CD1c-positive myeloid dendritic cell (primary cell): ENCODE measurements at regions not wholly inside any gene's neighbourhood (a gene's known extent, or its start where the extent isn't known, plus 50 kb on each side); places are given as distances from the start of the nearest gene placed in this dataset.
"Not testable (repeated sequence)": the region's sequence is repeated elsewhere in the genome, so short reads cannot be mapped to it uniquely, and the experiment has no call there.

Experiments
- DNase-seq: peaks from one replicate; pipeline ENCODE4 v3.0.0-alpha.2; 2016; ENCODE audit errors: extremely low spot score

DNA sequence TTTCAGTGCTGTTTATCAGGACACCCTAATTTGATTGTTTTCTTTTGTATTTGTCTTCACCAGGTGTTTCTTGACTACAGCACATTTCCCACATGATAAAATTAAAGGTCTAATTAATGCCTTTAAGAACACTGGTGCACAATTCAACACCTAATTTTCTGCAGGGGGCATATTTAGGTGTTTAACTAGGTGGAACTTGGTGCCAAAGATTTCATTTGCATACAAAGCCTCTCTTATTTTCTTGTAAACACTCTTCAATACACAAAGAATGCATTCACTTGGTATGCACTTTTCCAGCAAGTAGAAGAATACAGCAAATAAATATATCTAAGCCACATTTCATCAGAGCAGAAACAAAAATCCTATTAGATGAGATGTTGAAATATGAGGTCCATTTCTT lies 646.2 kb upstream of the FOXG1 start:
- no peak for DNase-seq

DNA sequence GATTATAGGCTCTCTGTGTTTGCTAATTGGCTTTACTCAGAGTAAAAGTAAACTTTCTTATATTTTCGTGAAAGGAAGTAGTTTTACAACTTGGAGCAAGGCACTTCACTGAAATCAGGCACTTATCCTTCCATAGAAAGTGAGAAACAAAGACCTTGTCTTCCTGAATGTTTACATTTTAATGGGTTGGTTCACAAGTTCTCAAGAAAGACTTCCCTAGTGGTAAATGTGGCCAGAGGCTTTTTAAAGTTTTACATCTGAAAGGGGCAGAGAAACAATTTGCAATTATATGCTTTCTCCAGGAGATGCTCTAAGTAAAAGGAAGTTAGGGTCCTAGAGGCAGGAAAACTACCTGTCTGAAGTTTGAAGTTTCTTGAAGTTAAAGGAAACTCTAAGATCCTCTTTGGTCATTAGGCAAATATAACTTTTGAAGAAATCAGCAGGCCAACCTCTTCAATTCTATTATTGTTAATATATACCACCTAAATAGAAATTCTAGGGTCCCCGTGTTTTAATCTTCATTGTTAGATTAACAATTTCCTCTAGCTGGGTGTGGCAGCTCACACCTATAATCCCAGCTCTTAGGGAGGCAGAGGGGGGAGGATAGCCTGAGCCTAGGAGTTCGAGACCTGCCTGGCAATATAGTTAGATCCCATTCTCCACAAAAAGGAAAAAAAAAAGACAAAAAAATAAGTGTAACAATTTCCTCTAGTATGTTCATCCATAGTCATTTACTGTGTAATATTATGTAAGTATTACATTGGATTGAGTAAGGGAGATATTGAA lies 644.9 kb upstream of the FOXG1 start:
- DNase-seq = no peak

DNA sequence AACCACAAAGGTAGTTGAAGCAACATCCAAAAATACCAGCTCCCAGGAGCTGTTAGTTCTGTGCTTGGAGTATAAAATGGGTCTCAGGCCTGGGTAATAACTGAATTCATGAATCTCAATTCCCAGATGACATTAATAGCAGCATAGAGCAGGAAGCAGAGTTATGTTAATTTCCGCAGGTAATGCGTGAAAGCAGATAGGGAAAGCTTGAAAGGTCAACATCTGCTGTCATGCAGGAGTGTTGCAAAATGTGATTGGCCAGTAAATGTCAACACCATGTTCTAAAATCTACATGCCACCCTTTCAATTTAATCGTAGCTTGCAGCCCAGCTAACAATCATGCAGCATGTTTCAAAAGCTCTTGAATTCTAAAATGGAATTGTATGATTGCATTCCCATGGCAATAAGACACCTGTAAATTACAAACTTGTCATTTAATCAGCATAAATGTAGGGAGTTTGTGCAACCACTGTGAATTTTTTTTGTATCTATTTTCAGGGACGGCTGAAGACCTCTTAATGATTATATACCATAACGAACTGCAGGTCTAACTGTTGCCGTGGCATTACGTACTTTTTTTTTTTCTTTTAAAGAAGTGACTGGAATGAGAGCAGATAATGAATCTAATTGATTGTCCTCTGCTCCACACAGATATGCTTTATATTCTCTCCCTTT lies 635.8 kb upstream of the FOXG1 start:
- no peak for DNase-seq

DNA sequence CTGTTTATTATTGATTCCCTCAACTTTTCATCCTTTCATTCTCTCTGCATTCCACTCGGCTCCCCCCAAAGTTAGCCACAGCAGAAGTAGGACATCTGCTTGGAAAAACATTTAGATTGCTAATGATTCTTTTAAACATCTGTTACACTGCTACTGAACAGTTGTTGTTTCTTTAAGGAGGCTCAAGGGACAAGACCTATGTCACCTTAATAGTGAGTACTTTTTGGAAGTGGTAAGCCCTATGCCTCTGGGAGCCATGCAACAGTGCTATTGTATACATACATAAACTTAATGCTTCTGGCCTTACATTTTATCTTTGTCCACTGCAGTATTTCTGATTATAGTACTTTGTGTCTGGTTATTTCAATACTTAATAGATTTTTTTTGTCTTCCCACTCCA lies 628.2 kb upstream of the FOXG1 start:
- no peak for DNase-seq

DNA sequence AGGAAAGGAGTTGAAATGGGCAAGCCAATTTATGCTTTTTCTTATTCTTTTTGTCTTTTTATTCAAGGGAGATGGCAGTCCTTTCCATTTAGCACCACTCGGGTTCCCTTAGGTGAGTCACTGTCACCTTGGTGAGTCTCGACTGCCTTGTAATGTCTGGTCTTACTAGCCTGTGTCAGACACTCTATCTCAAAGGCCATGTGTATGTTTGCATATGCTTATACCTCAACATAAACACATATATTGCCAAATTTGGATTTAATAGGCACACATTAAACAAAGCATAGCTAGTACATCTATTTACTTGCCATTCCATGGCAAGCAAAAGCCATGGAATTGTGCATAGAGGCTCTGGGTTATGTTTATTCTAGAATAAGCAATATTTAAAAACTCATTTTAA lies 624.9 kb upstream of the FOXG1 start:
- DNase-seq = no peak

DNA sequence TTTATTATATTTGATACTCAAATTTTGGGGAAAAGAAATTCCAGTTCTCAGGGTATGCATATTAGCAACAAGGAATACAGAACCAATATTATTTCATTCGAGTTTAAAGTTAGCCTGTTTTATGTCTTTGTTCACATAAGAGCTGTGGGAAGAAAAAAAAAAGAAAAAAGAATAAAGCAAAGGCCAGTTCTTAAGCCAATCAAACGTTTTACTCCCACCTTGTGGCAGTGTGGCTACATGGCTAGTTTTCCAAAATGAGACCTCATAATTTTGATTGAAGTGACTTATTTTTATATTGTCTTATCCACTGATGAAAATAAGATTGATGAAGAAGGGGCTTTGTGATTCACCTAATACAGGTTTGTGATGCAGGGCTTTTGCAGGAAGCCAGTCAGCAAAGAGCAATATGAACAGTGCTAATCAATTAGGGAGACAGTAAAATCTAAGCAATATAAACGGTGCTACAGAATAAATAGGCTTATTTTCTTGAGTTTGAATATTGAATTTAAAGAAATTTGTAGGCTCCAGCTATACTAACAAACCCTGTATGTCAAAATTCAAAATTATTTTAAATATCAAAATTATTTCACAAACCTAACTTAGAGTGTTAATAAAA lies 624.1 kb upstream of the FOXG1 start:
- no peak for DNase-seq

DNA sequence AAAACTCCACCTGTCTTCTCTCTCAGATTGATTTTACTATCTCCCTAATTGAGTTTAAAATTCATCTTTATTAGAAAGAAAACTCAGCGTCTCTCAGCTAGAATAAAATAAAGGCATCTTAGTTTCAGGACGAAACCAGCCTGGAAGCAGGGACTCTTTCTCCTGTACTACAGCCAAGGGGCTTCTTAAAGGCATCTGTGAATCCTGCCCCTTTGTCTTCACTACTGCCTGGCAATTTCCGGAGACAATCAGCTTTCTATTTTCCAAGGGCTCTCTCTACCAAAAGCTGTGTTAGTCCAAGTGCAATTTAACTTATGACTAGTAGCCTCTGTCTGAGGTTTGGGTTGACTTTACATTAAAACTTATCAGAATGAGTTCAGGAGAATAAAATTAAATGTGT lies 623.3 kb upstream of the FOXG1 start:
- DNase-seq = no peak

DNA sequence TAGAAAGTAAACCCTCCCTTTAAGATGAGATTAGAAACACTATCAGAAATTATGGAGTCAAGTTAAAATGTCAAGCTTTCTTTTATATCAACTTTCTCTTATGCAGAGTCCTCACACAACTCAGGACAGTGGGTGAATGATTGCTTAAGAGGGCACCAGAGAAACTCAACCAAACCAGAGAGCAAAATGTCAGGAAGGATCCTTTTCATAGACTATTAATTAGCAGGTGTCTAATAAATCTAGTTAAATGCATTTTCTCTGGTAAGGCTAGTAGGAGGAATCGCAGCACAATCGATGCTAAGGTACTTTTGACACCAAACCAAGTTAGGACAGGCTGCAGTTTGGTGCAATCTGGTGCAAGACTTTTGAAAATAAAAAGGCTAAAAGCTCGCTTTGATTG lies 614.7 kb upstream of the FOXG1 start:
- no peak for DNase-seq

DNA sequence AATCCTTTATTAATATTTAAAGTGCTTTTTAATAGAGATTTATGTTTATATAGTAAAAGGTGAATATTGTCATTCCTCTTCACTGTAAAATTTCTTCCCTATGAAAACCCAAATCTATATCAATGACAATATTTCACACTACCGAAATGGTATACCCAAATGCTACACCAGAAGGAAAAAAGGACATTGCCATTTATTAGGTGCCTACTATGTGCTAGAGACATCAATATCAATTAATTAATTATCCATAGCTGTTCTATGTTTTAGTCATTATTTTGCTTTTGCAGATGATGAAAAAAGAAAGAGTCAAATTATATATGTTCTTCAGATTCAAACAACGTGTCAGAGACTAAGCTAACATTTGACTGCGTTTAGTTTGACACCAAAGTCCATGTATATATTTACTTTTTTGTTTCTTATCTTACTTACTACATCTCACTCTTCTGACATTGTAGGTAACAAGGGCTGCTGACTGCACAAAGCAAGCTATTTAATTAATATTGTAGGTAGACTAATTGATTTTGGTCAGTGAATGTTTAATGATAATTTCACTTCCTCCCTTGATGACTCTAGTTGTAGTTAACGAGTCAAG lies 614.0 kb upstream of the FOXG1 start:
- DNase-seq = no peak

DNA sequence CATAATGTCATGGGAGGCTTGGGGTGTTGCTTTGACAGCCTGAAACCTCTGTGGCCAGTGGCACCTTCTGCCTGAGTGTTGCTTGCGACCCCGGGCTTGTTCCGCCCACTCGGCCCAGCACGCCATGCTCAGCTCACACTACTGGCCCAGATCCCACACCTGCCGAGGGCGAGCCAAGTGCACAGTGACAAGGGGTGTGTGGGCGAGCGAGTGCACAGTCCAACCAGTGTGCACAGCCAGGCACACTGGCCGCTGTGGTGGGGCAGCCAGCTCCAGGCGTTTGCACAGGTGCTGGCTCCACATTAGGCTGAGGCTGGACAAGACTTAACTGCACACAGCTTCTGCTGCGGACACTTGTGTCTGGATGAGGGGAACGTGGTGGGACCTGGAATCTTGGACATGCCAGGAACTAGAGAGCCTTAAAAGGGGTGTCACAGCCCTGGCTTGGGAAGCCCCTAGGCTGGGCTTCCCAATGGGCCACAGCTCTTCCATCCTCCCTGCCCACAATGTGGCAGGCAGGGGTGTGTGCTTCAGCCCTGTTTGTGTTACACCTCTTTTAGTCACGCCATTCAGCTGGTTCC lies 609.2 kb upstream of the FOXG1 start:
- no peak for DNase-seq

DNA sequence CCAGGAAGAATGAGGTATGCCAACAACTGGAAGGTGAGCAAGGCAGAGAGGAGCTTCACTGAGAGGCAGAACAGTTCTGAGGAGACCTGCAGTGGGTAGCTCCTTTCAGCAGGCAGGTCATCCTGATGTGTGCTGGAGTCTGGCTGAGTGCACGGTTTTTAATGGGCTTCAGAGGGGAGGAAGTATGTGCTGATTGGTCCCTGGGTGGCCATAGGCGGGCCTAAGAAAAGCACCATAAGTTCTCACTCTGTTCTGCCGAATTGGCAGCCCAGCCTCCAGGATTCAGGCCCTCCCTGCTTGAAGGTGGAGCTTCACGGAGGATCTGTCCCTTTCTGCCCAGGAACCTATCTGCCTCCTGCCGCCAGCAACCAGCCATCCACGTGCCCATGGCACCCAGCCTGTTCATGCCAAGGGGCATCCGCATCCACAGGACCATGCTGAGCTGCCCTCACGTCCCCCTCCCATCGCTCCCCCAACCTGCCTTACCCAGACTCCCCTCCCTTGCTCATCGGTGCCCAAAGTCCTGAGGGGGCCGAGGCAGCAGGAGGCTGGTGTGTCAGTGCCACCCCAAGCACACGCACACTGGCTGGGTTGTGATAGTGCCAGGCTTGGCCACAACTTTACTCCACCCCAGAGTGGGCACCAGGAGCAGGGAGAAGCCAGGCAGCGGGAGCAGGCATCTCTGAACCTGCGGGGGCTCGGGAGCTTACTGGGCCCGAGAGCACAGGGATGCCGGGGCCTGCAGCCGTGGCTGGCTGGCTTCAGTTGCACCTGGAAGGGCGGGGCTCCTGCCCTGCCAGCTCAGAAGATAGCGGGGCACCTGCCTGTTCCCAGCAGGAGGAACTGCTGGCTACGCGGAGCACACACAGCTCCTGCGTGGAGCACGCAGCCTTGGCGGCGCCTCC lies 608.4 kb upstream of the FOXG1 start:
- DNase-seq = no peak

DNA sequence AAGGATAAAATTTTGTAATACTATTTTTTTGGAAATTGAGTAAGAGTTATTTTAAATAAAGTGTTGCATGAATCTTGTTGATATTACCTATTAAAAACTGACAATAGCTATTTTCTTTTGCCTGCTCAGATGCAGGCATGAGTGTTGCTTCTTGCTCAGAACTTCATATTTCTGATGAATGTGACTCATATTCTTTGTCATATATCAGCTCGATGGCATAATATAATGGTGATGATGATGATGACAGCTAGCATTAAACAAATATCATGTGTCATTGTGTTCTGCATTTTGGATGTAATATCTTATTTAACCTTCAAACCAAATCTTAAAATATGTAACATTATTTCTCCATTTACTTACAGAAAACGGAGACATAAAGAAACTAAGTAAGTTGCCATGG lies 605.5 kb upstream of the FOXG1 start:
- DNase-seq = no peak

DNA sequence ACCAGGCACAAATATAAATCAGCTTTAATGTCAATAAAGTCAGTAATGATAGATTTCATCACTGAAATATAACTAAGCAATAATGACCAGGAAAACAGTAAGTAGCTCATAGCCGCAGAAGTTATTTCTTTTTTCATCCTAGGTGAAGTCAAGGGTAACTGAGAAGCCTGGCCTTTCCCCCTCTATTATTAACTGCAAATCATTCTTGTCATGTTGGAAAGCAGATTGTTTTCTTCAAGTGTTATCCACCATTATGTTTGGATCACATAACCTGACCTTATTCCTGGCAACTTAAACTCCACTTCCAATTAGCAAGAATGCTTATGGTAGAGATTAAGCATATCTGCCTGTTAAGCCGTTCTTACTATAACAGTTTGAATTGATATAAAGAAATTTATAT lies 603.4 kb upstream of the FOXG1 start:
- DNase-seq = no peak

DNA sequence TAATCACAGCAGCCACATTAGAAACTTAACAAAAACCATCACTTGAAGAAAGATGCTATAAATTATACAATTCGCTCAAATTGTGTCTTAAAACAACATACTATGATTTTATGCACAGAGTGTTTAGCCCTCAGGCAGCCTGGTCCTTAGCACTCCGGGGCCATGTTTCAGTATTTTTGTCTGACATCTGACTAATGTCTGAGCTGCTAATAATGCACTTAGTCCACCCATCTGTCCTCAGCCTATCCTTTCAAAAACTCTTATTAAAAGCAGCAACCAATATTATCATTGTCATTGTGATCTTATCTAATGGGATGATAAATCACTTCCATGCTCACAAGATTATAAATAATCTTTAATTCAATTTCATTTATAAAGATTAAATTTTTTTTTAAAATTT lies 602.7 kb upstream of the FOXG1 start:
- DNase-seq = no peak

DNA sequence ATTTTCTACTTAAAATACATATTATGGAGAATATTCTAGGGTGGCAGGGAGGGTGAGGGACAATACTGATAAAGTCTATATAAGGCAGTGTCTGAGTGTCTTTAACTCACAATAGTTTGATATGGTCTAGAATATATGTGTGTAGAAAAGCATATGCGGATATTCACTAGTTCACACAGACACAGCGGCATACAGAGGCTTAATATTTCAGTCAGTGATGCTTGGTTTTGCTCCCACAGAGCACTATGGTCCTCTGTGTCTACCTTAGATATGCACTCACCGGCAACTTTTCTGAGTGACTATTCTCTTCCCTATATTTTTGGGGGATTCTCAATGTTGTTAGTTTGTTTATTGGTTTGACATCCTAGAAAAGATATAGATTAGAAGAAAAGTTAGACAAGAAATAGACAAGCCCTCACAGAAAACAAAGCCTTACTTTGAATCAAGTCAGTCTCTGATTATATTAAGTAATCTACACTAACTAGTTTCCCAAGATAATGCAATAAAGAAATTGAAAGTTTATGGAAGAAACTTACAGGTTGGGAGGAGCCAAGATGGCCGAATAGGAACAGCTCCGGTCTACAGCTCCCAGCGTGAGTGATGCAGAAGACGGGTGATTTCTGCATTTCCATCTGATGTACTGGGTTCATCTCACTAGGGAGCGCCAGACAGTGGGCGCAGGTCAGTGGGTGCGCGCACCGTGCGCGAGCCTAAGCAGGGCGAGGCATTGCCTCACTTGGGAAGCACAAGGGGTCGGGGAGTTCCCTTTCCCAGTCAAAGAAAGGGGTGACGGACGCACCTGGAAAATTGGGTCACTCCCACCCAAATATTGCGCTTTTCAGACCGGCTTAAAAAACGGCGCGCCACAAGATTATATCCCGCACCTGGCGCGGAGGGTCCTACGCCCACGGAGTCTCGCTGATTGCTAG lies 578.4 kb upstream of the FOXG1 start:
- not testable (repeated sequence) for DNase-seq

DNA sequence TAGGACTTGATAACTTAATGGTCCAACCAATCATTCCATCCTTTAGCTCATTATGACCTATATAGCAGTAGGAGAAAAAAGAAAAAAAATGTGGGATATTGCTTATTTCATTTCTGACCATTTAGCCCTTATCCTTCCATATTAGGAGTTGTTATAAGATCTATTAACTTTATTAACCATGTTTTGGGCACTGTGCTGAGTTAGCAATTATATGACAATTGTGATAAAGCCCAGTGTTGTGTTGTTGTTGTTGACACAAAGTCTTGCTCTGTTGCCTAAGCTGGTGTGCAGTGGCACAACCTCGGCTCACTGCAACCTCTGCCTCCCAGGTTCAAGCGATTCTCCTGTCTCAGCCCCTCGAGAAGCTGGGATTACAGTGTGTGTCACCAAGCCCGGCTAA lies 569.7 kb upstream of the FOXG1 start:
- no peak for DNase-seq

DNA sequence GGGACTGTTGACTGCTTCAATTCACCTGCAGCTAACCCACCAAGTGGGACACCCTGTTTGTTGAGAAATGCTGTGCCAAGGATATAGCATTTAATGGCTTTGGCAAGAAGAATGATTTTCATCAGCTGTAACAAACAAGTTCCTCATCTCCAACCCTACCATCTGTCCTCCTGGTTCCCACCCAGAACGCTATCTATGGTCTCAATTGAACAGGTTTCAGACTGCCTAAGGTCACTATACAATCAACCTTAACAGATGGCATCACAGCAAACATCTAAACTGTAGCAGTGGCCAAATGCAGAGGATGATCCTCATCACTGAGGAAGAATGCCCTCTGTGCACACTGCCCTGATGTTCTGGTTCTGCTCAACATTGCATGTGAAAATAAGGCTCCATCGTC lies 546.2 kb upstream of the FOXG1 start:
- DNase-seq = no peak

DNA sequence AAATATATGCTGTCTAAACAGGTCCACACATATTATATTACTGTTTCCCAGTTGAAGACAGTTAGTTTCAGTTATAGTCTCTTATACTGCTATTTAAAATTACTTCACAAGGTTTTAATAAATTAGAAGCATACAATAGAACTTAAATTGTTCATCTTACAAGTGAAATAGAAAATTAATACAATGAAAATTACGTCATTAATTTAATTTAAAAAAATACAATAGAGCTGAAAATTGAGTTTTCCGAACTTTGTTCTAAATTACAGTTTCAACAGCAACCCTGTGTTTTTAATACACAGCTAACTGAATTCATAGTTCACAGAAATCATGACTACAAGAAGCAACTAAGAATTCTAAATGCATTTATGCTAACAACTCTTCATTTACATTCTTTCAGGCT lies 525.7 kb upstream of the FOXG1 start:
- no peak for DNase-seq

DNA sequence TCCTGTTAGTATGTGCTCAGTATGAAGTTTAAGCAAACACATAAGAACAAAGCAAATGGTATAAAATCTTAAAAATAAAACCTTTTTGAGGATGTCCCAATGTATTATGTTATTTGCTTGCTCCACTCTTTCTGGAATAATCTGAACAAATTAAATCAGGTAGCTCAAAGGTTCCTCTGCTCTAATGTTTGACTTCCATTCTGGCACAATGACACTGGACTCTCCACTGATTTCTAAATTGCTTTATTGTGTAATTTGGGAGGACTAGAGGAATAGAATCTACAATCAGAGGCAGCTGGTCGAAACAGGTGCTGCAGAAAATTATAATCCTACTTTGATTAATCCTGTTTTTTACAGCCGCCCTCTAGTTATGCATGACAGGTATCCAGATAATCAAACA lies 523.7 kb upstream of the FOXG1 start:
- DNase-seq = no peak

DNA sequence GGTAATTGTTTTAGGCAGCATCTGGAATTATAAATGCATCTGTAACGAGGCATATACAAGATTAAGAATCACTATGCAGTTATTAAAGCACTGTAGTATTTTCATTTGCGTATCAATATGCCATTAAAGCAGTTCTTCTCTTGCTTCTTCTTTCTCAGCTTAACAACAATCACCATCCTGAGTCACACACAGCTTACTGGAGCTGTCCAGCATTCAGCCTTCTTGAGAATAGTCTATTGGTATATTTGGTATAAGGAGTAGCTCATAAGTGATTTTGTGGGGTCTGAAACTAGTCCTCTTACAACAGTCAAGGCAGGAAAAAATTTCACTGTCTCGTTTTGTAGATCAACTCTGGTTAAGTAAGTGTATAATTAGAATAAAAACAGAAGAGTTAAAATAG lies 523.0 kb upstream of the FOXG1 start:
- DNase-seq = no peak
